ENCODE measurements at regions not wholly inside any gene's neighbourhood (a gene's known extent, or its start where the extent isn't known, plus 50 kb on each side); places are given as distances from the start of the nearest gene placed in this dataset.

DNA sequence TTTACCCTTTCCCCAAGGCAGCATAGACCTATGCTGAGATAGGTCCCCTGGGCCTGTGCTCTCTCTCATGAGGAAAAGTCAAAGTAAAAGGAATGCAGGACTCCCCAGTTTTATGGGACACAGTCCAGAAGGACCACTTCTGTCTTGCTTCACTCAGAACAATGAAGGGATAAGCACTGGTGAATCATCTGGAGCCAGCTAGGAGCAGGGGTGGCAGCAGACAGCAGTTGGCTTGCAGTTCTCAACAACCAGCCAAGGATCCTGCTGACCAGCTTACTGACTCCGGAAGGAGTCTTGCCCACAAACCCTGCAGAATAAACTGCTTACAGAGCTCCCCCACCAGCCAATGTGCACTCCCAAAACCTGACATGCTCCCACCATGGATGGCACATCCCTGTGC lies 152.1 kb upstream of the GHITM start:
- TF ChIP-seq, protein P1, sequence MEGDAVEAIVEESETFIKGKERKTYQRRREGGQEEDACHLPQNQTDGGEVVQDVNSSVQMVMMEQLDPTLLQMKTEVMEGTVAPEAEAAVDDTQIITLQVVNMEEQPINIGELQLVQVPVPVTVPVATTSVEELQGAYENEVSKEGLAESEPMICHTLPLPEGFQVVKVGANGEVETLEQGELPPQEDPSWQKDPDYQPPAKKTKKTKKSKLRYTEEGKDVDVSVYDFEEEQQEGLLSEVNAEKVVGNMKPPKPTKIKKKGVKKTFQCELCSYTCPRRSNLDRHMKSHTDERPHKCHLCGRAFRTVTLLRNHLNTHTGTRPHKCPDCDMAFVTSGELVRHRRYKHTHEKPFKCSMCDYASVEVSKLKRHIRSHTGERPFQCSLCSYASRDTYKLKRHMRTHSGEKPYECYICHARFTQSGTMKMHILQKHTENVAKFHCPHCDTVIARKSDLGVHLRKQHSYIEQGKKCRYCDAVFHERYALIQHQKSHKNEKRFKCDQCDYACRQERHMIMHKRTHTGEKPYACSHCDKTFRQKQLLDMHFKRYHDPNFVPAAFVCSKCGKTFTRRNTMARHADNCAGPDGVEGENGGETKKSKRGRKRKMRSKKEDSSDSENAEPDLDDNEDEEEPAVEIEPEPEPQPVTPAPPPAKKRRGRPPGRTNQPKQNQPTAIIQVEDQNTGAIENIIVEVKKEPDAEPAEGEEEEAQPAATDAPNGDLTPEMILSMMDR (IDR thresholded peaks at IDR 0.05; ENCODE audit: control extremely low read depth in 1 of 3, insufficient read depth in 1 of 3, low read depth in 1 of 3, low read length in 3 of 3): no peak
- TF ChIP-seq, protein P2, sequence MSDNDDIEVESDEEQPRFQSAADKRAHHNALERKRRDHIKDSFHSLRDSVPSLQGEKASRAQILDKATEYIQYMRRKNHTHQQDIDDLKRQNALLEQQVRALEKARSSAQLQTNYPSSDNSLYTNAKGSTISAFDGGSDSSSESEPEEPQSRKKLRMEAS (IDR thresholded peaks at IDR 0.05): no peak
- TF ChIP-seq YY1 (IDR thresholded peaks at IDR 0.05; ENCODE audit: low read depth, low read length) (no peak), CBX8 (IDR thresholded peaks at IDR 0.05; ENCODE audit: borderline replicate concordance, low read depth, low read length) (no peak), POLR2AphosphoS5 (IDR thresholded peaks at IDR 0.05; ENCODE audit: low read depth, low read length) (no peak), MAFK (IDR thresholded peaks at IDR 0.05; ENCODE audit: low read depth, low read length) (no peak), RAD21 (IDR thresholded peaks at IDR 0.05 in 1 of 2, conservative IDR thresholded peaks at IDR 0.05 in 1 of 2; ENCODE audit: low read depth in 2 of 2, low read length in 2 of 2) (no peak), EZH2 (IDR thresholded peaks at IDR 0.05; ENCODE audit: low read depth, low read length, severe bottlenecking) (no peak), JUND (IDR thresholded peaks at IDR 0.05; ENCODE audit: low read length) (no peak), GABPA (IDR thresholded peaks at IDR 0.05; ENCODE audit: borderline replicate concordance, insufficient read depth, low read length) (no peak), HDAC2 (IDR thresholded peaks at IDR 0.05; ENCODE audit: borderline replicate concordance in 1 of 2, low read depth in 2 of 2, low read length in 2 of 2) (no peak), CREB1 (IDR thresholded peaks at IDR 0.05) (no peak), ZNF274 (IDR thresholded peaks at IDR 0.05; ENCODE audit: borderline replicate concordance, extremely low read depth, low read length) (no peak), KDM1A (IDR thresholded peaks at IDR 0.05; ENCODE audit: borderline replicate concordance, low read length) (no peak)
